Fibroblast of lung (primary cell): ENCODE measurements at regions not wholly inside any gene's neighbourhood (a gene's known extent, or its start where the extent isn't known, plus 50 kb on each side); places are given as distances from the start of the nearest gene placed in this dataset.

ENCODE experiments used
- DNase-seq, 2 donors: peaks; one replicate each; pipeline versions ENCODE4 v3.0.0 to v3.0.0-alpha.2; 2010; ENCODE audit warnings: low read depth in 2 of 2
- H2AFZ ChIP-seq: 2 replicates; pipeline ENCODE4 v1.5.1; 2012; ENCODE audit warnings: low read length, control low read depth, inconsistent platforms
- H3K27ac ChIP-seq: 2 replicates; pipeline ENCODE4 v1.5.1; 2011; ENCODE audit warnings: low read length, control low read depth; ENCODE audit not compliant: insufficient read depth
- H3K27me3 ChIP-seq: 2 replicates; pipeline ENCODE4 v1.5.1; 2011; ENCODE audit warnings: mild to moderate bottlenecking, low read length; ENCODE audit not compliant: control insufficient read depth, insufficient read depth
- H3K36me3 ChIP-seq: 2 replicates; pipeline ENCODE4 v1.5.1; 2011; ENCODE audit warnings: low read length; ENCODE audit not compliant: control insufficient read depth, insufficient read depth
- H3K4me1 ChIP-seq: 2 replicates; pipeline ENCODE4 v1.5.1; 2011; ENCODE audit warnings: low read length; ENCODE audit not compliant: control insufficient read depth, insufficient read depth; ENCODE audit errors: extremely low read depth
- H3K4me2 ChIP-seq: 2 replicates; pipeline ENCODE4 v1.5.1; 2011; ENCODE audit warnings: low read length, control low read depth; ENCODE audit not compliant: insufficient read depth; ENCODE audit errors: extremely low read depth
- H3K4me3 ChIP-seq, 4 experiments: fragments of 200-600 bp in 1 of 4; sonication (generic) in 1 of 4; replicated peaks in 1 of 4; 2 replicates each; pipeline ENCODE4 v1.5.1; 2011 to 2016; ENCODE audit warnings: low read length in 4 of 4, low read depth in 3 of 4, mild to moderate bottlenecking in 3 of 4, control low read depth in 2 of 4, inconsistent platforms in 1 of 4, mixed read lengths in 1 of 4; ENCODE audit not compliant: insufficient read depth in 1 of 4; ENCODE audit errors: control extremely low read depth in 1 of 4
- H3K79me2 ChIP-seq: 2 replicates; pipeline ENCODE4 v1.5.1; 2012; ENCODE audit warnings: mild to moderate bottlenecking, low read length, inconsistent platforms; ENCODE audit not compliant: control insufficient read depth, insufficient read depth
- H3K9ac ChIP-seq: 2 replicates; pipeline ENCODE4 v1.5.1; 2011; ENCODE audit warnings: mild to moderate bottlenecking, low read length, control low read depth; ENCODE audit not compliant: insufficient read depth
- H3K9me3 ChIP-seq: 2 replicates; pipeline ENCODE4 v1.5.1; 2012; ENCODE audit warnings: low read depth, low read length; ENCODE audit not compliant: control insufficient read depth, insufficient read depth
- H4K20me1 ChIP-seq: 2 replicates; pipeline ENCODE4 v1.5.1; 2011; ENCODE audit warnings: low read length; ENCODE audit not compliant: control insufficient read depth, insufficient read depth; ENCODE audit errors: extremely low read depth
- CTCF ChIP-seq, 2 donors: IDR thresholded peaks in 1 of 2; conservative IDR thresholded peaks in 1 of 2; 1 replicate in 1 of 2; 2 replicates in 1 of 2; pipeline ENCODE4 v1.5.1; 2011 to 2012; ENCODE audit warnings: low read length in 2 of 2, control low read depth in 1 of 2, inconsistent platforms in 1 of 2, low read depth in 1 of 2, mild to moderate bottlenecking in 1 of 2
- EZH2 ChIP-seq: IDR thresholded peaks from 2 replicates; pipeline ENCODE4 v1.5.1; 2012; ENCODE audit warnings: low read length, control low read depth, mild to moderate bottlenecking; ENCODE audit errors: missing control alignments

- Histone ChIP-seq H3K36me3 (no peaks in the 10 kb centered on the region), H2AFZ (no peak overlapping the region), H3K4me1 (peaks cover 6% of the 10 kb centered on the region), H3K9ac (no peak overlapping the region), H3K4me2 (no peak overlapping the region), H3K4me3 (no peak overlapping the region), H3K27me3 (no peaks in the 10 kb centered on the region), H4K20me1 (no peaks in the 10 kb centered on the region), H3K27ac (no peak overlapping the region), H3K79me2 (no peaks in the 10 kb centered on the region), H3K9me3 (no peaks in the 10 kb centered on the region)
- no peak for DNase-seq
- TF ChIP-seq EZH2 (no peak), CTCF (conservative IDR thresholded peaks at IDR 0.05 in 1 of 2, IDR thresholded peaks at IDR 0.05 in 1 of 2; ENCODE audit: low read depth in 1 of 2, low read length in 2 of 2) (no peak)
Measured at GRCh38 chr2:67499989-67500388, 102.9 kb downstream of the ETAA1 start.

DNA sequence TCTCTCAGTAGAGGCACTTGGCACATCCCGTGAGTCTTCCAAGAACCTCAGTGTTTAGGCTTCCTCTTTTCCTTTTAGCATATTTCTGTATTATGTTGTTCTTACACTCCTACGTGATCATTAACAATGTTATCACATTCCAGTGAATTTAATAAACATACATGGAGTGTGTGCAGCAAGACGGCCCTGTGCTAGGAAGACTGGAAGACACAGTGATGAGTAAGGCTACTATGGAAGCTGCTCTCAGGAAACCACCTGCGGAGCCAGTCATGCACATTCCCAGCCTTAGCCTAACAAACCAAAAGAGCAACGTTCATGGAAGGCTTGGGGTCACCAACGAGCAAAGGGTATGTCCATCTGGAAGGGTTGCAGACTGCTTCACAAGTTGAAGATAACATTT is 103.4 kb downstream of the ETAA1 start:
- Histone ChIP-seq H3K36me3 (no peaks in the 10 kb centered on the region), H2AFZ (no peak overlapping the region), H3K4me3 (no peak overlapping the region)

DNA sequence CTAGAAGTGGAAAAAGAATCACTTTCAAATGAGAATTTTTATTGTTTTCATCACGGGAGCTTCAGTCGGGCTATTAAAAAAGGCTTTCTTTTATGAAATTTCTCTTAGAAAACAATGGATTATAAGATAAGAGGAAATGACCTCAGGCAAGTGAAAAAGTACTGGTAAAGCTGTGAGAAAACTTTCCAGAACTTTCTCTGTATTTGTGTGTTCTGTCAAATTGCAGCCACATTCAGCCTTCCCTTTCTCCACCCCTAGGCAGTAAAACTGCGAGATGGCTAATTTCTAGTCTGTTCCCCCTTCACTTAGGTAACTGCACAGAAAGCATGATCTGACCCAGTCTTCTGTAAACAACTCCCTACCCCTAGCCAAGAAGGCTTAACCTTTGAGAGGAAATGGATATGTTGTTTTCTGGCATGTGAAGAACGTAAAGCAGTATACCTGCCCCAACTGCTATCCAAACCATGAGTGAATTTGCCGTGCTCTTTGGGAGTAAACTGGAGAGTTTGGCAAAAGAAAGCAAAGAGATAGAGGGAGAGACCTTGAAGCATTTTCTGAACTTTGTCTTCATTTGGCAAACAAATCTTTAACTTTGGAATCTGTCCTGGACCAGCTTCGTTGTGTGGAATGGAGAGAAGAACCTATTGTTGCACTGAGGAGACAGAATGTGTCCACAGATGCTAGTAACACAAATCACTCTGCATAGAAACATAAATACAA is 105.4 kb downstream of the ETAA1 start:
- no peaks in the 10 kb centered on the region for H3K36me3 ChIP-seq
- no peak overlapping the region for H3K4me3 ChIP-seq
- no peak for DNase-seq
- no peaks in the 10 kb centered on the region for H4K20me1 ChIP-seq
- peak overlapping the region; percentile 73 for H3K27ac ChIP-seq
- H3K4me2 ChIP-seq, result no peak overlapping the region
- peaks cover 6% of the 10 kb centered on the region for H3K4me1 ChIP-seq
- no peaks in the 10 kb centered on the region for H3K79me2 ChIP-seq
- H3K9ac ChIP-seq, result no peak overlapping the region
- TF ChIP-seq EZH2 (no peak), CTCF (conservative IDR thresholded peaks at IDR 0.05 in 1 of 2, IDR thresholded peaks at IDR 0.05 in 1 of 2; ENCODE audit: low read depth in 1 of 2, low read length in 2 of 2) (no peak)
- peak overlapping the region; percentile 12 for H2AFZ ChIP-seq
- H3K27me3 ChIP-seq, result no peaks in the 10 kb centered on the region
- no peaks in the 10 kb centered on the region for H3K9me3 ChIP-seq

More for the DNA sequence above, 103.4 kb downstream of the ETAA1 start:
- H3K4me2 ChIP-seq, result no peak overlapping the region
- H3K27ac ChIP-seq, result no peak overlapping the region
- H3K27me3 ChIP-seq, result no peaks in the 10 kb centered on the region
- no peaks in the 10 kb centered on the region for H3K79me2 ChIP-seq
- peaks cover 6% of the 10 kb centered on the region for H3K4me1 ChIP-seq
- no peak for TF ChIP-seq EZH2
- TF ChIP-seq CTCF (conservative IDR thresholded peaks at IDR 0.05 in 1 of 2, IDR thresholded peaks at IDR 0.05 in 1 of 2; ENCODE audit: low read depth in 1 of 2, low read length in 2 of 2), result no peak
- no peaks in the 10 kb centered on the region for H4K20me1 ChIP-seq
- peak; percentile 19 to 45 for DNase-seq
- H3K9me3 ChIP-seq, result no peaks in the 10 kb centered on the region
- no peak overlapping the region for H3K9ac ChIP-seq
